Mesenchymal stem cell (in vitro differentiated cells and primary cell): ENCODE measurements at regions not wholly inside any gene's neighbourhood (a gene's known extent, or its start where the extent isn't known, plus 50 kb on each side); places are given as distances from the start of the nearest gene placed in this dataset.

Experiments
- DNase-seq: peaks from one replicate; pipeline ENCODE4 v3.0.0-alpha.2; 2013
- H2AFZ ChIP-seq: one replicate; pipeline ENCODE4 v1.6.1; 2013; ENCODE audit warnings: low read depth, mild to moderate bottlenecking, control low read depth, inconsistent platforms, low read length, moderate library complexity
- H2AK5ac ChIP-seq: 2 replicates; pipeline ENCODE4 v1.6.1; 2013; ENCODE audit warnings: low read length, moderate library complexity, mild to moderate bottlenecking, inconsistent platforms; ENCODE audit not compliant: severe bottlenecking
- H2BK120ac ChIP-seq: one replicate; pipeline ENCODE4 v1.6.1; 2013; ENCODE audit warnings: low read depth, mild to moderate bottlenecking, inconsistent platforms, low read length, moderate library complexity
- H2BK12ac ChIP-seq, 2 experiments: one replicate each; pipeline ENCODE4 v1.6.1; 2013; ENCODE audit warnings: inconsistent platforms in 2 of 2, low read length in 2 of 2, mild to moderate bottlenecking in 2 of 2, moderate library complexity in 2 of 2, control low read depth in 1 of 2
- H2BK15ac ChIP-seq: one replicate; pipeline ENCODE4 v1.6.1; 2013; ENCODE audit warnings: mild to moderate bottlenecking, low read depth, inconsistent platforms; ENCODE audit not compliant: poor library complexity, severe bottlenecking
- H2BK5ac ChIP-seq: 2 replicates; pipeline ENCODE4 v1.6.1; 2013; ENCODE audit warnings: low read depth, mild to moderate bottlenecking, low read length, control low read depth, inconsistent platforms; ENCODE audit not compliant: poor library complexity, severe bottlenecking
- H3K14ac ChIP-seq, 2 experiments: one replicate each; pipeline ENCODE4 v1.6.1; 2013; ENCODE audit warnings: inconsistent platforms in 2 of 2, low read length in 2 of 2, control low read depth in 1 of 2, mild to moderate bottlenecking in 1 of 2, moderate library complexity in 1 of 2
- H3K18ac ChIP-seq, 2 experiments: one replicate each; pipeline ENCODE4 v1.6.1; 2013; ENCODE audit warnings: inconsistent platforms in 2 of 2, low read length in 2 of 2, control low read depth in 1 of 2, low read depth in 1 of 2, mild to moderate bottlenecking in 1 of 2
- H3K23ac ChIP-seq, 2 experiments: one replicate each; pipeline ENCODE4 v1.6.1; 2013; ENCODE audit warnings: inconsistent platforms in 2 of 2, low read length in 2 of 2, mild to moderate bottlenecking in 2 of 2, moderate library complexity in 2 of 2, control low read depth in 1 of 2
- H3K27ac ChIP-seq: 2 replicates; pipeline ENCODE4 v1.5.1; 2013; ENCODE audit warnings: mild to moderate bottlenecking, moderate library complexity, low read length, control low read depth, inconsistent platforms; ENCODE audit not compliant: poor library complexity, severe bottlenecking
- H3K27me3 ChIP-seq, 2 experiments: 2 replicates each; pipeline versions ENCODE4 v1.6.1 to v1.7.0; 2013; ENCODE audit warnings: low read length in 2 of 2, mild to moderate bottlenecking in 2 of 2, moderate library complexity in 2 of 2, control low read depth in 1 of 2, inconsistent platforms in 1 of 2; ENCODE audit not compliant: control insufficient read depth in 1 of 2, insufficient read depth in 1 of 2
- H3K36me3 ChIP-seq, 2 experiments: 2 replicates each; pipeline versions ENCODE4 v1.6.1 to v1.7.0; 2013; ENCODE audit warnings: low read length in 2 of 2, control low read depth in 1 of 2, inconsistent platforms in 1 of 2, low read depth in 1 of 2, mild to moderate bottlenecking in 1 of 2; ENCODE audit not compliant: insufficient read depth in 2 of 2, control insufficient read depth in 1 of 2
- H3K4ac ChIP-seq, 2 experiments: one replicate each; pipeline ENCODE4 v1.6.1; 2013; ENCODE audit warnings: inconsistent platforms in 2 of 2, low read length in 2 of 2, mild to moderate bottlenecking in 2 of 2, moderate library complexity in 2 of 2, control low read depth in 1 of 2, low read depth in 1 of 2
- H3K4me1 ChIP-seq: 2 replicates; pipeline ENCODE4 v1.6.1; 2013; ENCODE audit warnings: low read depth, low read length, control low read depth; ENCODE audit not compliant: control insufficient read depth, insufficient read depth
- H3K4me2 ChIP-seq: 2 replicates; pipeline ENCODE4 v1.6.1; 2013; ENCODE audit warnings: low read length, mild to moderate bottlenecking, inconsistent platforms; ENCODE audit not compliant: poor library complexity, severe bottlenecking
- H3K4me3 ChIP-seq, 2 experiments: 2 replicates each; pipeline versions ENCODE4 v1.5.1 to v1.7.0; 2013; ENCODE audit warnings: low read length in 2 of 2, mild to moderate bottlenecking in 2 of 2, control low read depth in 1 of 2, low read depth in 1 of 2; ENCODE audit not compliant: insufficient read depth in 1 of 2
- H3K79me1 ChIP-seq: replicated peaks from 2 replicates; pipeline ENCODE4 v1.6.1; 2013; ENCODE audit warnings: mild to moderate bottlenecking, control low read depth, low read length, inconsistent platforms; ENCODE audit not compliant: poor library complexity, severe bottlenecking
- H3K9ac ChIP-seq: 2 replicates; pipeline ENCODE4 v1.7.0; 2013; ENCODE audit warnings: mild to moderate bottlenecking, low read length, moderate library complexity
- H3K9me3 ChIP-seq: 2 replicates; pipeline ENCODE4 v1.7.0; 2013; ENCODE audit warnings: mild to moderate bottlenecking, low read length; ENCODE audit not compliant: control insufficient read depth
- H4K8ac ChIP-seq: one replicate; pipeline ENCODE4 v1.6.1; 2013; ENCODE audit warnings: inconsistent platforms, mild to moderate bottlenecking, low read length, moderate library complexity
- H4K91ac ChIP-seq: one replicate; pipeline ENCODE4 v1.6.1; 2013; ENCODE audit warnings: mild to moderate bottlenecking, low read length, inconsistent platforms
- WGBS: methylation state at CpG from one replicate; pipeline ENCODE4 v1.1.7; 2013; ENCODE audit warnings: mixed read lengths; 5-methylcytosine and 5-hydroxymethylcytosine counted together

- H3K27me3 ChIP-seq = no peaks in the 10 kb centered on the region
- no peaks in the 10 kb centered on the region for H3K4me1 ChIP-seq
- H3K4me3 ChIP-seq = no peak overlapping the region
- no peak overlapping the region for H4K91ac ChIP-seq
- H3K27ac ChIP-seq = no peak overlapping the region
- no peak overlapping the region for H3K18ac ChIP-seq
- no peak overlapping the region for H3K23ac ChIP-seq
- H3K4ac ChIP-seq = no peak overlapping the region
- H3K9ac ChIP-seq = no peak overlapping the region
- H2AK5ac ChIP-seq = no peak overlapping the region
- H3K14ac ChIP-seq = no peak overlapping the region
- no peak overlapping the region for H2AFZ ChIP-seq
- no peak for DNase-seq
- H3K36me3 ChIP-seq = no peaks in the 10 kb centered on the region
- 97% methylated on average over 2 of the region's 2 CpGs for WGBS
- no peak overlapping the region for H3K4me2 ChIP-seq
- H2BK12ac ChIP-seq = no peak overlapping the region
- no peaks in the 10 kb centered on the region for H3K79me1 ChIP-seq
- no peak overlapping the region for H2BK120ac ChIP-seq
- H3K9me3 ChIP-seq = no peaks in the 10 kb centered on the region
- no peak overlapping the region for H2BK15ac ChIP-seq
- H4K8ac ChIP-seq = no peak overlapping the region
- no peak overlapping the region for H2BK5ac ChIP-seq
Measured at GRCh38 chr2:41886145-41886664, 161.6 kb upstream of the PKDCC start.

GRCh38 chr2:41886757-41887156 lies 161.1 kb upstream of the PKDCC start:
- no peak overlapping the region for H2BK12ac ChIP-seq
- no peak overlapping the region for H3K4me3 ChIP-seq
- H2AFZ ChIP-seq = no peak overlapping the region
- 83% methylated on average over 2 of the region's 2 CpGs for WGBS
- no peak overlapping the region for H3K27ac ChIP-seq
- no peak overlapping the region for H3K4ac ChIP-seq
- H2AK5ac ChIP-seq = no peak overlapping the region
- no peaks in the 10 kb centered on the region for H3K9me3 ChIP-seq
- no peaks in the 10 kb centered on the region for H3K4me1 ChIP-seq
- no peak overlapping the region for H2BK5ac ChIP-seq
- no peak for DNase-seq
- no peak overlapping the region for H3K9ac ChIP-seq
- no peak overlapping the region for H4K8ac ChIP-seq
- H4K91ac ChIP-seq = no peak overlapping the region
- peak overlapping the region in 1 of 2 experiments; percentile 34 for H3K18ac ChIP-seq
- H3K27me3 ChIP-seq = no peaks in the 10 kb centered on the region
- no peak overlapping the region for H3K4me2 ChIP-seq
- H2BK15ac ChIP-seq = no peak overlapping the region
- H3K36me3 ChIP-seq = no peaks in the 10 kb centered on the region
- no peak overlapping the region for H2BK120ac ChIP-seq
- H3K14ac ChIP-seq = no peak overlapping the region
- no peak overlapping the region for H3K23ac ChIP-seq
- H3K79me1 ChIP-seq = no peaks in the 10 kb centered on the region

DNA sequence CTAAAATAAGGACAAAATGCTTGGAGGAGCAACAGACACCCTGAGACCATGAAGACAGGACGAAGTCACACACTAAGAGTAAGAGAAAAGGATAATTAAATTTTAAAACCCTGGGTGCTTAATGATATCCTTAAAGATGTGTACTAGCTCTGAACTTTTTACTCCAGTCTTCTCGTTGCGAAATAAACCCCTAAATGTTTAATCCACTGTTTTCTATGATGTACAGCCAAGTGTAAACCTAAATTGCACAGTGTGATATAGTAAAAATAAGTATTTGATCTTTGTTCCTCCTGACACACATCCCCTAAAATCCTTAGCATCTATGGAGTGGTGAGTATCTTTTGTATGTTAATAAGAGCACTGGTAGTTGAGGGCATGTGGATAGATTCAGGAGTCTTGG lies 157.5 kb upstream of the PKDCC start:
- H3K9me3 ChIP-seq = no peaks in the 10 kb centered on the region
- no peak overlapping the region for H3K18ac ChIP-seq
- H2BK15ac ChIP-seq = no peak overlapping the region
- 92% methylated on average over 2 of the region's 3 CpGs for WGBS
- H3K4ac ChIP-seq = no peak overlapping the region
- no peaks in the 10 kb centered on the region for H3K79me1 ChIP-seq
- no peaks in the 10 kb centered on the region for H3K36me3 ChIP-seq
- H3K4me3 ChIP-seq = no peak overlapping the region
- no peak overlapping the region for H4K8ac ChIP-seq
- no peak for DNase-seq
- H3K4me2 ChIP-seq = no peak overlapping the region
- no peak overlapping the region for H2AFZ ChIP-seq
- H4K91ac ChIP-seq = no peak overlapping the region
- H2BK120ac ChIP-seq = no peak overlapping the region
- H3K27me3 ChIP-seq = no peaks in the 10 kb centered on the region
- H3K9ac ChIP-seq = no peak overlapping the region
- no peak overlapping the region for H3K23ac ChIP-seq
- no peak overlapping the region for H3K14ac ChIP-seq
- H3K4me1 ChIP-seq = no peaks in the 10 kb centered on the region
- H3K27ac ChIP-seq = no peak overlapping the region
- H2AK5ac ChIP-seq = no peak overlapping the region
- no peak overlapping the region for H2BK5ac ChIP-seq
- H2BK12ac ChIP-seq = no peak overlapping the region

GRCh38 chr2:41892476-41892875 lies 155.3 kb upstream of the PKDCC start:
- Histone ChIP-seq H3K79me1 (no peaks in the 10 kb centered on the region), H2BK15ac (no peak overlapping the region), H3K14ac (no peak overlapping the region), H3K27ac (no peak overlapping the region), H3K4ac (no peak overlapping the region), H3K9ac (no peak overlapping the region), H3K4me2 (no peak overlapping the region), H4K8ac (no peak overlapping the region), H2BK12ac (no peak overlapping the region), H3K18ac (no peak overlapping the region), H4K91ac (no peak overlapping the region), H3K9me3 (no peaks in the 10 kb centered on the region), H3K4me1 (no peaks in the 10 kb centered on the region), H3K23ac (no peak overlapping the region), H2BK120ac (no peak overlapping the region), H3K4me3 (no peak overlapping the region), H2AK5ac (no peak overlapping the region), H3K36me3 (no peaks in the 10 kb centered on the region), H2BK5ac (no peak overlapping the region), H3K27me3 (no peaks in the 10 kb centered on the region), H2AFZ (no peak overlapping the region)
- no peak for DNase-seq
- 74% methylated on average over 4 of the region's 4 CpGs for WGBS
